ENCODE measurements at regions not wholly inside any gene's neighbourhood (a gene's known extent, or its start where the extent isn't known, plus 50 kb on each side); places are given as distances from the start of the nearest gene placed in this dataset.

DNA sequence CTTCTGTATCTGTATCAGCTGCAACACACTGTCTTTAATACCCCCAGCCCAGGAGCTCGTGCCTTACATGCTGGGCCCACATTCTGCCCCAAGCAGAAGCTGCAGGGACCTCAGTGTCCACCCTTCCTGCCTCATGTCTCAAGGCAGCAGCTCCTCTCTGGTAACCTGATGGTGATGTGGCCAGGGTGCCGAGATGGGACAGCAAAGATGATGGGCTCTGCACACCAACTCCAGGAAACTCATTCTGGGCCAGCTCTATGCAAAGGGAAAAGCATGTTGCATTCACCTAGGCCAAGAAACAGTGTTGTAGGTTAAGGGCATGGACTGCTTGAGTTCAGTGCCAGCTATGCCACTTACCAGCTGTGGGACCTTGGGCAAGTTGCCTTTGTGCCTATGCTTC lies 79.5 kb upstream of the PRR23C start:
- TF ChIP-seq ZNF843 (tag by site-specific recombination; IDR thresholded peaks at IDR 0.05) = no peak
- TF ChIP-seq, protein P1, sequence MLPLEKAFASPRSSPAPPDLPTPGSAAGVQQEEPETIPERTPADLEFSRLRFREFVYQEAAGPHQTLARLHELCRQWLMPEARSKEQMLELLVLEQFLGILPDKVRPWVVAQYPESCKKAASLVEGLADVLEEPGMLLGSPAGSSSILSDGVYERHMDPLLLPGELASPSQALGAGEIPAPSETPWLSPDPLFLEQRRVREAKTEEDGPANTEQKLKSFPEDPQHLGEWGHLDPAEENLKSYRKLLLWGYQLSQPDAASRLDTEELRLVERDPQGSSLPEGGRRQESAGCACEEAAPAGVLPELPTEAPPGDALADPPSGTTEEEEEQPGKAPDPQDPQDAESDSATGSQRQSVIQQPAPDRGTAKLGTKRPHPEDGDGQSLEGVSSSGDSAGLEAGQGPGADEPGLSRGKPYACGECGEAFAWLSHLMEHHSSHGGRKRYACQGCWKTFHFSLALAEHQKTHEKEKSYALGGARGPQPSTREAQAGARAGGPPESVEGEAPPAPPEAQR (tag by site-specific recombination; IDR thresholded peaks at IDR 0.05) = no peak
- no peak for TF ChIP-seq ZBTB7A (tag by site-specific recombination; IDR thresholded peaks at IDR 0.05; ENCODE audit: low read depth)
- no peak for TF ChIP-seq ZEB2 (tag by site-specific recombination; IDR thresholded peaks at IDR 0.05)
- TF ChIP-seq OVOL3 (tag by site-specific recombination; IDR thresholded peaks at IDR 0.05) = no peak
- no peak for TF ChIP-seq ZNF335 (tag by site-specific recombination; conservative IDR thresholded peaks at IDR 0.05)
- no peak for TF ChIP-seq YY1 (tag by site-specific recombination; IDR thresholded peaks at IDR 0.05)
- TF ChIP-seq ZNF670 (tag by site-specific recombination; IDR thresholded peaks at IDR 0.05; ENCODE audit: low read depth) = no peak
- no peak for TF ChIP-seq ZSCAN30 (tag by site-specific recombination; IDR thresholded peaks at IDR 0.05)
- TF ChIP-seq, protein P2, sequence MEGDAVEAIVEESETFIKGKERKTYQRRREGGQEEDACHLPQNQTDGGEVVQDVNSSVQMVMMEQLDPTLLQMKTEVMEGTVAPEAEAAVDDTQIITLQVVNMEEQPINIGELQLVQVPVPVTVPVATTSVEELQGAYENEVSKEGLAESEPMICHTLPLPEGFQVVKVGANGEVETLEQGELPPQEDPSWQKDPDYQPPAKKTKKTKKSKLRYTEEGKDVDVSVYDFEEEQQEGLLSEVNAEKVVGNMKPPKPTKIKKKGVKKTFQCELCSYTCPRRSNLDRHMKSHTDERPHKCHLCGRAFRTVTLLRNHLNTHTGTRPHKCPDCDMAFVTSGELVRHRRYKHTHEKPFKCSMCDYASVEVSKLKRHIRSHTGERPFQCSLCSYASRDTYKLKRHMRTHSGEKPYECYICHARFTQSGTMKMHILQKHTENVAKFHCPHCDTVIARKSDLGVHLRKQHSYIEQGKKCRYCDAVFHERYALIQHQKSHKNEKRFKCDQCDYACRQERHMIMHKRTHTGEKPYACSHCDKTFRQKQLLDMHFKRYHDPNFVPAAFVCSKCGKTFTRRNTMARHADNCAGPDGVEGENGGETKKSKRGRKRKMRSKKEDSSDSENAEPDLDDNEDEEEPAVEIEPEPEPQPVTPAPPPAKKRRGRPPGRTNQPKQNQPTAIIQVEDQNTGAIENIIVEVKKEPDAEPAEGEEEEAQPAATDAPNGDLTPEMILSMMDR (tag by site-specific recombination; IDR thresholded peaks at IDR 0.05) = no peak
- no peak for TF ChIP-seq ZNF24 (tag by site-specific recombination; IDR thresholded peaks at IDR 0.05)
- TF ChIP-seq, protein P3, sequence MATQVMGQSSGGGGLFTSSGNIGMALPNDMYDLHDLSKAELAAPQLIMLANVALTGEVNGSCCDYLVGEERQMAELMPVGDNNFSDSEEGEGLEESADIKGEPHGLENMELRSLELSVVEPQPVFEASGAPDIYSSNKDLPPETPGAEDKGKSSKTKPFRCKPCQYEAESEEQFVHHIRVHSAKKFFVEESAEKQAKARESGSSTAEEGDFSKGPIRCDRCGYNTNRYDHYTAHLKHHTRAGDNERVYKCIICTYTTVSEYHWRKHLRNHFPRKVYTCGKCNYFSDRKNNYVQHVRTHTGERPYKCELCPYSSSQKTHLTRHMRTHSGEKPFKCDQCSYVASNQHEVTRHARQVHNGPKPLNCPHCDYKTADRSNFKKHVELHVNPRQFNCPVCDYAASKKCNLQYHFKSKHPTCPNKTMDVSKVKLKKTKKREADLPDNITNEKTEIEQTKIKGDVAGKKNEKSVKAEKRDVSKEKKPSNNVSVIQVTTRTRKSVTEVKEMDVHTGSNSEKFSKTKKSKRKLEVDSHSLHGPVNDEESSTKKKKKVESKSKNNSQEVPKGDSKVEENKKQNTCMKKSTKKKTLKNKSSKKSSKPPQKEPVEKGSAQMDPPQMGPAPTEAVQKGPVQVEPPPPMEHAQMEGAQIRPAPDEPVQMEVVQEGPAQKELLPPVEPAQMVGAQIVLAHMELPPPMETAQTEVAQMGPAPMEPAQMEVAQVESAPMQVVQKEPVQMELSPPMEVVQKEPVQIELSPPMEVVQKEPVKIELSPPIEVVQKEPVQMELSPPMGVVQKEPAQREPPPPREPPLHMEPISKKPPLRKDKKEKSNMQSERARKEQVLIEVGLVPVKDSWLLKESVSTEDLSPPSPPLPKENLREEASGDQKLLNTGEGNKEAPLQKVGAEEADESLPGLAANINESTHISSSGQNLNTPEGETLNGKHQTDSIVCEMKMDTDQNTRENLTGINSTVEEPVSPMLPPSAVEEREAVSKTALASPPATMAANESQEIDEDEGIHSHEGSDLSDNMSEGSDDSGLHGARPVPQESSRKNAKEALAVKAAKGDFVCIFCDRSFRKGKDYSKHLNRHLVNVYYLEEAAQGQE (tag by site-specific recombination; IDR thresholded peaks at IDR 0.05) = no peak
- TF ChIP-seq, protein P4, sequence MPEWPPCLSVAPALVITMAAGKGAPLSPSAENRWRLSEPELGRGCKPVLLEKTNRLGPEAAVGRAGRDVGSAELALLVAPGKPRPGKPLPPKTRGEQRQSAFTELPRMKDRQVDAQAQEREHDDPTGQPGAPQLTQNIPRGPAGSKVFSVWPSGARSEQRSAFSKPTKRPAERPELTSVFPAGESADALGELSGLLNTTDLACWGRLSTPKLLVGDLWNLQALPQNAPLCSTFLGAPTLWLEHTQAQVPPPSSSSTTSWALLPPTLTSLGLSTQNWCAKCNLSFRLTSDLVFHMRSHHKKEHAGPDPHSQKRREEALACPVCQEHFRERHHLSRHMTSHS (tag by site-specific recombination; IDR thresholded peaks at IDR 0.05) = no peak
